ENCODE measurements at regions not wholly inside any gene's neighbourhood (a gene's known extent, or its start where the extent isn't known, plus 50 kb on each side); places are given as distances from the start of the nearest gene placed in this dataset.

DNA sequence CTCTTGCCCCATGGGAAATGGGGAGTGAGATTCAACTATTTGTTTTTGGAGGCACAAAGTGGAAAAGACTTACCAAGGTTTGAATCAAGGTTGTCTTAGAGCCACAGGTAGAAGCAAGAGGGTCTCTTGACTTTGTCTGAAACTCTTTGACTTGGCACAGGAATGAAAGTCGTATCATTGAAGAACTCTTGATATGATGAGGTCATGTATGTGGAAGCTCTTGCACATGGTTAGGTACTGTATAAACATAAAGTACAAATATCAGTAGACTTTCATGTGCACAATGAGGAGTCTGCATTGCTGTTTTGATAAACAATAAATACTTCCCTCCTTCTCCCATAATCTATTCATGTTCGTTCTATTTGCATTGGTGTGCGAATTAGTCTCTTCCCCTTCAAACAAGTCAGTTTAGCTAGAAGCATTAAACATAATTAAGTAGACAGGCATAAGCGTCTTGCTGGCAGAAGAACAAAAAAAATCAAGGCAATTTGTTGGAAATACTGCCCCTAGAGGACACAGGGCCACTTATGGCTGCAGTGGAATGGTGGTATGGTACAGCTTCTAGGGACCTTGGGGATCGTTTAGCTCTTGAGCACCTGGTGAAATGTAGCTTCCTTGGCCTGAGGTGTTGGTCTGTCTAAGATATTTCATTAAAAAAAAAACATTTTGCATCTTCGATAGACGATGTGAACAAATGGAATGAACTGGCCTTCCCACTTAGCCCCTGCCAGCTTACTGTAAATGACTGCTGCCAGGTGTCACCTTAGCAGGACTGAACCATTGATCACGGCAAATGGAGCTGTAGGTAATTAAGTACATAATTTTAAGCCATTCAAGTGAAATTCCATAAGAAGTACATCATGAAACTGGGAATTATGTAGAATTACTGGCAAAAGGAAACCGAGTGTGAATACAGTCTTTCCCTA, 218.0 kb upstream of the GALNT2 start:
- ATAC-seq (ENCODE audit: low read depth), result no peak
- POLR2A ChIA-PET, result interaction anchor here (0.6 kb wide), 1 partner anchor 436 kb away, joined by 3 read pairs; no protein-coding TSS in a partner anchor
- TF ChIP-seq, protein P1, sequence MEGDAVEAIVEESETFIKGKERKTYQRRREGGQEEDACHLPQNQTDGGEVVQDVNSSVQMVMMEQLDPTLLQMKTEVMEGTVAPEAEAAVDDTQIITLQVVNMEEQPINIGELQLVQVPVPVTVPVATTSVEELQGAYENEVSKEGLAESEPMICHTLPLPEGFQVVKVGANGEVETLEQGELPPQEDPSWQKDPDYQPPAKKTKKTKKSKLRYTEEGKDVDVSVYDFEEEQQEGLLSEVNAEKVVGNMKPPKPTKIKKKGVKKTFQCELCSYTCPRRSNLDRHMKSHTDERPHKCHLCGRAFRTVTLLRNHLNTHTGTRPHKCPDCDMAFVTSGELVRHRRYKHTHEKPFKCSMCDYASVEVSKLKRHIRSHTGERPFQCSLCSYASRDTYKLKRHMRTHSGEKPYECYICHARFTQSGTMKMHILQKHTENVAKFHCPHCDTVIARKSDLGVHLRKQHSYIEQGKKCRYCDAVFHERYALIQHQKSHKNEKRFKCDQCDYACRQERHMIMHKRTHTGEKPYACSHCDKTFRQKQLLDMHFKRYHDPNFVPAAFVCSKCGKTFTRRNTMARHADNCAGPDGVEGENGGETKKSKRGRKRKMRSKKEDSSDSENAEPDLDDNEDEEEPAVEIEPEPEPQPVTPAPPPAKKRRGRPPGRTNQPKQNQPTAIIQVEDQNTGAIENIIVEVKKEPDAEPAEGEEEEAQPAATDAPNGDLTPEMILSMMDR (IDR thresholded peaks at IDR 0.05), result no peak
- CTCF ChIA-PET, result interaction anchor here (0.8 to 1.5 kb wide), 4 partner anchors 10 to 274 kb away, joined by 3 to 7 read pairs (median 3); no protein-coding TSS in a partner anchor
- DNase-seq, result no peak
- H3K4me3 Mint-ChIP-seq, result no peak overlapping the region
- peaks cover 2% of the 10 kb centered on the region for H3K27me3 Mint-ChIP-seq
- H3K4me1 Mint-ChIP-seq, result peaks cover 25% of the 10 kb centered on the region
- H3K9me3 Mint-ChIP-seq, result no peaks in the 10 kb centered on the region
- no peak overlapping the region for H3K27ac Mint-ChIP-seq
- no peaks in the 10 kb centered on the region for H3K36me3 Mint-ChIP-seq (ENCODE audit: low read depth)
- intact Hi-C loops (cut with micrococcal nuclease), result loop anchor here (2.0 to 10.0 kb wide), 2 partner anchors 188 to 456 kb away; no protein-coding TSS in a partner anchor

DNA sequence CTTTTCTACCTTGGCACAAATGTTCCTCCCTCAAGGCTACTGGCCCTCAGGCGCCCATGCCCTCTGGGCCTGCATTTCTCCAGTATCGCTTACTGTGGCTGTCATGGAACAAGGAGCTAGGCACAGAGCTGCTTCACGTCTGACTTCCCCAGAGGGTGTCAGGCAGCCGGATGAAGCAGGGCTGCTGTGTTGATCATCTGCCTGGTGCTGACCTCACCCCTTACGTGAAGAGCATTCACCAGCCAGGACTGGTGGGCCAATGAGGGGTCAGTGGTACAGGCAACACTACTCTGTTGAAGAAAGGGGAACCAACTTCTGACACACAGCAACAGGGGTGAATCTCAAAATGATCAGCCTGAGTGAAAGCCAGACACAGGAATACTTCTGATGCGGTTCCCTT, 215.5 kb upstream of the GALNT2 start:
- H3K9me3 Mint-ChIP-seq, result no peaks in the 10 kb centered on the region
- DNase-seq, result no peak
- ATAC-seq (ENCODE audit: low read depth), result no peak
- peaks cover 2% of the 10 kb centered on the region for H3K27me3 Mint-ChIP-seq
- no peak overlapping the region for H3K27ac Mint-ChIP-seq
- H3K4me1 Mint-ChIP-seq, result peaks cover 30% of the 10 kb centered on the region
- TF ChIP-seq, protein P1 (IDR thresholded peaks at IDR 0.05), result no peak
- ChIA-PET CTCF (interaction anchor here (1.0 kb wide), 1 partner anchor 315 kb away, joined by 3 read pairs; no protein-coding TSS in a partner anchor), POLR2A (no interaction called here)
- intact Hi-C loops (cut with micrococcal nuclease), result loop anchor here (10.0 kb wide), 1 partner anchor 253 kb away; no protein-coding TSS in a partner anchor
- H3K4me3 Mint-ChIP-seq, result no peak overlapping the region
- H3K36me3 Mint-ChIP-seq (ENCODE audit: low read depth), result peaks cover 2% of the 10 kb centered on the region

DNA sequence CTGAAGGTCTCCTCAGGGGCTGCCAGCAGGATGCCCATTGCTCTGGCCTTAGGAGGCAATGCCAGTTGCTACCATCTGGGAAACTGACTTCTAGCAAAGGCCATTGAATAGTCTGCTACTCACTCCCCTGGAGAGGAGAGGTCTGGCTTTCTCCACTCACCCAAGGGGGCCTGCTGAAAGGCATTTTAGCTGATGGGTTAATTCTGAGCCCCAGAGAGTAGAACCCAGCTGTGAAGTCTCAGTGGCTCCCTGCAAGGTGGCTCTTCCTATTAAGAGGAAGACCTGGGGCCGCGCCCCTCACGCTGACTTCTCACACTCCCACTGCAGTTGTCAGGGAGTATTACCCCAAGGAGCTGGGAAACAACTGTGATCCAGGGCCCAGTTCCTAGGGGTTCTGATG, 213.3 kb upstream of the GALNT2 start:
- DNase-seq (no peak), ATAC-seq (ENCODE audit: low read depth) (no peak)
- TF ChIP-seq, protein P1 (IDR thresholded peaks at IDR 0.05), result no peak
- no peaks in the 10 kb centered on the region for H3K27me3 Mint-ChIP-seq
- peaks cover 36% of the 10 kb centered on the region for H3K4me1 Mint-ChIP-seq
- no peak overlapping the region for H3K4me3 Mint-ChIP-seq
- H3K27ac Mint-ChIP-seq, result peak overlapping the region; percentile 68
- H3K9me3 Mint-ChIP-seq, result no peaks in the 10 kb centered on the region
- H3K36me3 Mint-ChIP-seq (ENCODE audit: low read depth), result peaks cover 2% of the 10 kb centered on the region
- ChIA-PET POLR2A (interaction anchor here (1.0 kb wide), 1 partner anchor 10 kb away, joined by 3 read pairs; no protein-coding TSS in a partner anchor), CTCF (no interaction called here)
- intact Hi-C loops (cut with micrococcal nuclease), result loop anchor here (10.0 kb wide), 1 partner anchor 251 kb away; no protein-coding TSS in a partner anchor

DNA sequence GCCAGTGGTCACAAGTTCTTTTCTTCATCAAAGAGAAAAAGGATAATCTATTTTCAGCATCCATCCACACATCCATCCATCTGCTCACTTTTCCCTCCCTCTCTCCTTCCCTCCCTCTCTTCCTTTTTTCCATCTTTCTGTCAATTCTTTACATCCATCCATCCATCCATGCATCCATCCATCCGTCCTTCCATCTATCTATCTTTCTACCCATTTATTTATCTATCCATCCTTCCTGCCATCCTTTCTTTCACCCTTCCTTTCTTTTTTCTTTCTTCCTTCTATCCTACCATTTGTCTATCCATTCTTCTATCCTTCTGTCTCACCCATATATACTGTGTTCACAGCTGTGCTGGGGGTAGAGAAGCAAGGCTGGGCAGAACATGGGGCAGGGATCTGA, 212.4 kb upstream of the GALNT2 start:
- POLR2A ChIA-PET, result no interaction called here

More for the DNA sequence above, 212.4 kb upstream of the GALNT2 start:
- peaks cover 36% of the 10 kb centered on the region for H3K4me1 Mint-ChIP-seq
- no peaks in the 10 kb centered on the region for H3K27me3 Mint-ChIP-seq
- H3K9me3 Mint-ChIP-seq, result no peaks in the 10 kb centered on the region
- intact Hi-C loops (cut with micrococcal nuclease), result loop anchor here (5.0 to 10.0 kb wide), 3 partner anchors 250 to 313 kb away; no protein-coding TSS in a partner anchor
- H3K27ac Mint-ChIP-seq, result peak overlapping the region; percentile 97
- no peak overlapping the region for H3K4me3 Mint-ChIP-seq
- ATAC-seq (ENCODE audit: low read depth) (no peak), DNase-seq (no peak)
- H3K36me3 Mint-ChIP-seq (ENCODE audit: low read depth), result peaks cover 2% of the 10 kb centered on the region
- CTCF ChIA-PET, result interaction anchor here (1.5 kb wide), 1 partner anchor 13 kb away, joined by 4 read pairs; no protein-coding TSS in a partner anchor
- TF ChIP-seq, protein P1 (IDR thresholded peaks at IDR 0.05), result no peak

Measured in activated B cell treated with CpG ODN at 0.5 μM for 24 hours (primary cell).